ENCODE measurements at regions not wholly inside any gene's neighbourhood (a gene's known extent, or its start where the extent isn't known, plus 50 kb on each side); places are given as distances from the start of the nearest gene placed in this dataset.

DNA sequence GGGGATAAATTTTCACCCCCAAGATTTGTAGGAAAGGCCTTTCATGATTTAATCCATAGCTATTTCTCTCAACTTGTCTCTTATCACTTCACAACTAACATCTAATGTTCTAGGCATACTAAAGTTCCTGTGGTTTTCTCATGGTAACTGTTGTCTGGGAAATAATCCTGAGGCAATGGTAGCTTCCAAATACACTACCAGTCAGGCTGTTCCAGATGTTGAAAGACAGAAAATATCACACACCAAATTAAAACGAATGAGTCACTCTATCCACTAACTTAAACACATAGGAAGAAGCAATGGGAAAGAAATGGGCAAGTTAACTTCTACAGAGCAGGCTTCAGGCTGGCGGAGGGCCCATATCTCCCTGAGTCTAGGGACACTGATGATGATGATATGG, 77.7 kb upstream of the MYO16 start:
- ChIA-PET CTCF (ENCODE audit: low intra/inter-chr PET ratio) (no interaction called here), POLR2A (no interaction called here)
- Histone ChIP-seq H3K4me2 (ENCODE audit: insufficient read depth, low read length) (no peak overlapping the region), H2AFZ (ENCODE audit: low read depth, low read length) (no peak overlapping the region), H3K4me1 (replicated peaks in 1 of 2; ENCODE audit: control insufficient read depth in 2 of 2, insufficient read depth in 2 of 2, low read length in 2 of 2) (no peaks in the 10 kb centered on the region), H3K4me3 (no peak overlapping the region), H3K36me3 (ENCODE audit: control insufficient read depth, insufficient read depth, low read length) (no peaks in the 10 kb centered on the region), H3K27ac (ENCODE audit: extremely low read depth, low read depth, low read length) (no peak overlapping the region), H3K9me1 (ENCODE audit: control insufficient read depth, insufficient read depth, low read length) (no peaks in the 10 kb centered on the region), H4K20me1 (replicated peaks; ENCODE audit: control insufficient read depth, insufficient read depth, low read length) (no peaks in the 10 kb centered on the region), H3K27me3 (ENCODE audit: control insufficient read depth in 2 of 2, insufficient read depth in 2 of 2, low read length in 2 of 2) (no peaks in the 10 kb centered on the region), H3K9ac (ENCODE audit: insufficient read depth in 1 of 2, low read depth in 2 of 2, low read length in 2 of 2) (no peak overlapping the region), H3K79me2 (ENCODE audit: control insufficient read depth, insufficient read depth, low read length) (no peaks in the 10 kb centered on the region), H3K9me3 (replicated peaks; ENCODE audit: control insufficient read depth, insufficient read depth, low read depth, low read length) (no peaks in the 10 kb centered on the region)
- intact Hi-C loops (cut with micrococcal nuclease) (no loop called here), in situ Hi-C loops (cut with MboI) (no loop called here)
- DNase-seq (ENCODE audit: extremely low read depth in 1 of 4, low spot score in 3 of 4) (no peak), ATAC-seq (no peak), FAIRE-seq (no peak)
- 0% methylated on average over 1 of the region's 2 CpGs for WGBS (ENCODE audit: insufficient coverage, low coverage, missing lambda C conversion rate)
- no TSS peak for BruUV-seq (replicated peaks)
- TF ChIP-seq TGIF2 (CRISPR knock-in tag; IDR thresholded peaks at IDR 0.05) (no peak), TRIM24 (IDR thresholded peaks at IDR 0.05) (no peak), ZNF444 (CRISPR knock-in tag; IDR thresholded peaks at IDR 0.05) (no peak), TEAD2 (tag; IDR thresholded peaks at IDR 0.05) (no peak), SAFB (IDR thresholded peaks at IDR 0.05; ENCODE audit: borderline replicate concordance, low read depth, low read length) (no peak), MNT (conservative IDR thresholded peaks at IDR 0.05) (no peak), ILF3 (IDR thresholded peaks at IDR 0.05; ENCODE audit: borderline replicate concordance) (no peak), ZNF408 (CRISPR knock-in tag; IDR thresholded peaks at IDR 0.05; ENCODE audit: low read depth) (no peak), PCBP1 (IDR thresholded peaks at IDR 0.05; ENCODE audit: low read depth, low read length, poor library complexity, severe bottlenecking) (no peak), ATF2 (CRISPR knock-in tag; IDR thresholded peaks at IDR 0.05) (no peak), ZNF79 (CRISPR knock-in tag; IDR thresholded peaks at IDR 0.05; ENCODE audit: low read depth) (no peak), MCM3 (IDR thresholded peaks at IDR 0.05) (no peak), TRIM28 (IDR thresholded peaks at IDR 0.05) (no peak)

Measured in K562 (cell line).